Smooth muscle cell (in vitro differentiated cells): ENCODE measurements at regions not wholly inside any gene's neighbourhood (a gene's known extent, or its start where the extent isn't known, plus 50 kb on each side); places are given as distances from the start of the nearest gene placed in this dataset.

Experiments used
- DNase-seq: peaks from one replicate; lab custom pipeline; 2025; ENCODE audit not compliant: unreplicated experiment; lab: John Stamatoyannopoulos, UW
- H2AFZ ChIP-seq: fragments of 200-600 bp; sonication (generic); 2 replicates; pipeline ENCODE4 v1.6.0; 2016; ENCODE audit warnings: antibody characterized with exemption, low read depth, mild to moderate bottlenecking
- H3F3A ChIP-seq: fragments of 200-600 bp; sonication (generic); 2 replicates; pipeline ENCODE4 v1.6.0; 2017; ENCODE audit warnings: antibody characterized with exemption, low read depth
- H3K27ac ChIP-seq: fragments of 200-600 bp; sonication (generic); 2 replicates; pipeline ENCODE4 v1.5.1; 2016; ENCODE audit warnings: low read depth, mild to moderate bottlenecking
- H3K27me3 ChIP-seq: fragments of 200-600 bp; sonication (generic); 2 replicates; pipeline ENCODE4 v1.6.1; 2016; ENCODE audit warnings: low read depth, mild to moderate bottlenecking
- H3K36me3 ChIP-seq: fragments of 200-600 bp; sonication (generic); 2 replicates; pipeline ENCODE4 v1.5.1; 2016; ENCODE audit warnings: low read depth
- H3K4me1 ChIP-seq: fragments of 200-600 bp; sonication (generic); 2 replicates; pipeline ENCODE4 v1.5.1; 2016; ENCODE audit warnings: low read depth
- H3K4me2 ChIP-seq: fragments of 200-600 bp; sonication (generic); 2 replicates; pipeline ENCODE4 v1.6.0; 2016; ENCODE audit warnings: mild to moderate bottlenecking
- H3K4me3 ChIP-seq: fragments of 200-600 bp; sonication (generic); 2 replicates; pipeline ENCODE4 v1.5.1; 2016; ENCODE audit warnings: mild to moderate bottlenecking
- H3K79me2 ChIP-seq: fragments of 200-600 bp; sonication (generic); 2 replicates; pipeline ENCODE4 v1.6.0; 2016; ENCODE audit warnings: low read depth, mild to moderate bottlenecking
- H3K9ac ChIP-seq: fragments of 200-600 bp; sonication (generic); 2 replicates; pipeline ENCODE4 v1.6.0; 2016; ENCODE audit warnings: low read depth
- H3K9me3 ChIP-seq: fragments of 200-600 bp; sonication (generic); replicated peaks from 2 replicates; pipeline ENCODE4 v1.5.1; 2016; ENCODE audit warnings: low read depth
- H4K20me1 ChIP-seq: fragments of 200-600 bp; sonication (generic); 2 replicates; pipeline ENCODE4 v1.6.0; 2016; ENCODE audit warnings: low read depth
- WGBS: methylation state at CpG from one replicate; pipeline ENCODE4 v1.1.7; 2016; ENCODE audit warnings: low lambda C conversion rate; 5-methylcytosine and 5-hydroxymethylcytosine counted together
- TF ChIP-seq, protein P1 (sequence below): fragments of 200-600 bp; sonication (generic); IDR thresholded peaks from 2 replicates; pipeline ENCODE4 v1.5.1; 2017; ENCODE audit warnings: borderline replicate concordance, mild to moderate bottlenecking, antibody characterized with exemption; ENCODE audit not compliant: insufficient read depth, poor library complexity, severe bottlenecking

DNA sequence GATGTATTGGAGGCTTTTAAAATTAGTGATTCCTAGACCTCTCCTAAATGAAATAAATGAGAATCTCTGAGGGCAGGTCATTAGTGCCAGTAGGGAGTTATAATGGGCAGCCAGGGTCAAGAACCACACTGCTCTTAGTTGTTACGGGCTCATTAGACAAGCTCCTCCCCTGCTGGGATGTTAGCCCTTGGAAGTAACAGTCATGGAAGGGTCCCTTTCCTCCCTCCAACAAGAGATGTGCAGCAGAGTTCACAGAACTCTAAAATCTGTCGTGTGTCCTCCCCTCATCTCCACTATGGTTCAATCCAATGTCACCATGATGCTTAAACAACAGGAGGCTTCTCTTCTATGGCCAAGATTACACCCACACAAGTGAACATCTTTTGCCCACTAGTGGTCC is 419.5 kb downstream of the INSC start:
- Histone ChIP-seq H3K36me3 (no peaks in the 10 kb centered on the region), H3K27me3 (no peaks in the 10 kb centered on the region), H4K20me1 (no peaks in the 10 kb centered on the region), H3F3A (no peaks in the 10 kb centered on the region), H3K4me2 (no peak overlapping the region), H3K9me3 (no peaks in the 10 kb centered on the region), H3K4me3 (no peak overlapping the region), H3K79me2 (no peaks in the 10 kb centered on the region), H3K4me1 (peaks cover 7% of the 10 kb centered on the region), H3K27ac (no peak overlapping the region), H2AFZ (no peak overlapping the region), H3K9ac (no peak overlapping the region)
- DNase-seq = no peak
- WGBS = 91% methylated on average over 2 of the region's 2 CpGs
- TF ChIP-seq, protein P1, sequence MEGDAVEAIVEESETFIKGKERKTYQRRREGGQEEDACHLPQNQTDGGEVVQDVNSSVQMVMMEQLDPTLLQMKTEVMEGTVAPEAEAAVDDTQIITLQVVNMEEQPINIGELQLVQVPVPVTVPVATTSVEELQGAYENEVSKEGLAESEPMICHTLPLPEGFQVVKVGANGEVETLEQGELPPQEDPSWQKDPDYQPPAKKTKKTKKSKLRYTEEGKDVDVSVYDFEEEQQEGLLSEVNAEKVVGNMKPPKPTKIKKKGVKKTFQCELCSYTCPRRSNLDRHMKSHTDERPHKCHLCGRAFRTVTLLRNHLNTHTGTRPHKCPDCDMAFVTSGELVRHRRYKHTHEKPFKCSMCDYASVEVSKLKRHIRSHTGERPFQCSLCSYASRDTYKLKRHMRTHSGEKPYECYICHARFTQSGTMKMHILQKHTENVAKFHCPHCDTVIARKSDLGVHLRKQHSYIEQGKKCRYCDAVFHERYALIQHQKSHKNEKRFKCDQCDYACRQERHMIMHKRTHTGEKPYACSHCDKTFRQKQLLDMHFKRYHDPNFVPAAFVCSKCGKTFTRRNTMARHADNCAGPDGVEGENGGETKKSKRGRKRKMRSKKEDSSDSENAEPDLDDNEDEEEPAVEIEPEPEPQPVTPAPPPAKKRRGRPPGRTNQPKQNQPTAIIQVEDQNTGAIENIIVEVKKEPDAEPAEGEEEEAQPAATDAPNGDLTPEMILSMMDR = no peak

DNA sequence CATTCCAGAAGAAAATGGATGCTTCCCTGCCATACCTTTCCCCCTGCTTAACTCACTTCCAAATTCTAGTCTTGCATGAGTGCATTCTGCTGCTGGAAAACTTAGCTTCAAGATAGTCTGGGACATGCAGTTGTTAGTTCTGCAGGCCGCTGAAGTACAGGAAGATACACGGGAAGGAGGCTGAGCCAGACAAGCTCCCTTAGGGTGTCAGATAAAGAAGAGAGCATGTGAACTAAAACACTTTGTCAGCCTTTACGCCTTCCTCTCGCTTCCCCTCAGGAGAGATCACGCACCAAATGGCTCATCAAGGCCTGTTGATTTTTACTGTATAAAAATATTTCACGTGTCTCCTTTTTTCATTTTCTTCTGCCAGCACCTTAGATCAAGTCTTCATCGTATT is 420.7 kb downstream of the INSC start:
- Histone ChIP-seq H3K27ac (no peak overlapping the region), H3K79me2 (no peaks in the 10 kb centered on the region), H3K36me3 (no peaks in the 10 kb centered on the region), H3K4me3 (no peak overlapping the region), H4K20me1 (no peaks in the 10 kb centered on the region), H3K27me3 (no peaks in the 10 kb centered on the region), H3K4me2 (no peak overlapping the region), H3K9me3 (no peaks in the 10 kb centered on the region), H3K9ac (no peak overlapping the region), H2AFZ (no peak overlapping the region), H3F3A (no peaks in the 10 kb centered on the region), H3K4me1 (peaks cover 7% of the 10 kb centered on the region)
- WGBS = 92% methylated on average over 7 of the region's 7 CpGs
- TF ChIP-seq, protein P1 = no peak
- DNase-seq = no peak

DNA sequence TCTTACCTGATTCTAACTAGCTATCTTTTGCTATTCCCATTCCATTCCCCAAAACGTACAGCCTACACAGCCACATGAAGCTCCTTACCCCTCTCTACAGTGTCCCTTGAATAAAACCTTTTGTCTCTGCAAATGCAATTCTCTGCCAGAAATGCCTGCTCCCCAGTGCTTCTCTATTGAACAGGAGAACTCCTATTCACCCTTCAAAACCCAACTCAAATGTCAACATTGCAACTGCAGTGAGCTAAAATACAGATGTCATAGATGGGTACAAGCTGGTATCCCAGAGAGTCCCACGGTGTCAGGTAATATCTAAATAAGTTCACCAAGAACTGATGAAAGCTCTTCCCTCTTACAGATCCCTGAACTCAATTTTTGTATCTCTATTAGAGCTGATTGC is 421.7 kb downstream of the INSC start:
- 68% methylated on average over 2 of the region's 2 CpGs for WGBS
- Histone ChIP-seq H3K27me3 (no peaks in the 10 kb centered on the region), H3F3A (no peaks in the 10 kb centered on the region), H3K36me3 (no peaks in the 10 kb centered on the region), H3K4me1 (peaks cover 7% of the 10 kb centered on the region), H3K4me2 (no peak overlapping the region), H3K4me3 (no peak overlapping the region), H2AFZ (no peak overlapping the region), H3K79me2 (no peaks in the 10 kb centered on the region), H3K9me3 (no peaks in the 10 kb centered on the region), H3K27ac (no peak overlapping the region), H4K20me1 (no peaks in the 10 kb centered on the region), H3K9ac (no peak overlapping the region)
- TF ChIP-seq, protein P1 = no peak
- DNase-seq = no peak

DNA sequence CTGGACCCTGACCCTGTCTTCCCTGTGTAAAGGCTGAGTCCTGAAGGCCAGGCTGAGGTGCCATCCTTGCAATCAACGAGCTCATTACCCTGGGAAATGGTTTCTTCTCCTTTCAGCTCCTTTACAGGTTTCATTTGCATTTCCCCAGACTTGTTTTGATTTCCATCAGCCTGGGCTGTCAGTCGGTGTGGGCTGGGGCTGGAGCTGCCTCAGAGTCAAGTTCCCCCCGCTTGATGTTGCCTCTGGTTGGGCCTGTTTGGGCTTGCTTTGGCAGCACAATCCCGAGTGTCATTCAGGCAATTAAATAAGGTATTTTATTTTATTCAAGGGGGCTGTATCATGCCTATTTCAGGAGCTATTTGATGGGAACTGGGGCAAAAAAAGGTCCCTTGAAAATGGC is 424.9 kb downstream of the INSC start:
- H3K79me2 ChIP-seq = no peaks in the 10 kb centered on the region
- H3F3A ChIP-seq = no peaks in the 10 kb centered on the region
- H3K27ac ChIP-seq = no peak overlapping the region
- H3K9ac ChIP-seq = no peak overlapping the region
- DNase-seq = no peak
- no peak overlapping the region for H3K4me3 ChIP-seq
- TF ChIP-seq, protein P1 = no peak
- 58% methylated on average over 4 of the region's 4 CpGs for WGBS
- H3K4me2 ChIP-seq = no peak overlapping the region
- no peaks in the 10 kb centered on the region for H3K36me3 ChIP-seq
- H3K27me3 ChIP-seq = no peaks in the 10 kb centered on the region
- H3K4me1 ChIP-seq = peaks cover 10% of the 10 kb centered on the region
- H3K9me3 ChIP-seq = no peaks in the 10 kb centered on the region
- H4K20me1 ChIP-seq = no peaks in the 10 kb centered on the region
- no peak overlapping the region for H2AFZ ChIP-seq
